K562 (cell line): ENCODE measurements at regions not wholly inside any gene's neighbourhood (a gene's known extent, or its start where the extent isn't known, plus 50 kb on each side); places are given as distances from the start of the nearest gene placed in this dataset.

Experiments used
- ATAC-seq: fragments of 200-7000 bp; cut with Tn5 transposase; 3 replicates; pipeline ENCODE4 v1.9.1; 2020; ENCODE audit warnings: moderate library complexity
- BruUV-seq: library from RNA; stranded (reverse); fragments of 400-500 nt; replicated peaks from 2 replicates; lab custom pipeline; 2021; lab: Mats Ljungman, UMichigan
- CTCF ChIA-PET: fragments of 300-600 bp; formaldehyde crosslinking; extraction: SDS; loops from one replicate; lab custom pipeline; 2021; ENCODE audit warnings: low intra/inter-chr PET ratio; lab: Yijun Ruan, JAX
- POLR2A ChIA-PET: fragments of 300-600, 350-650 bp; sonication (Branson Sonifier 250); formaldehyde crosslinking; extraction: SDS; loops from one replicate; lab custom pipeline; 2021; ENCODE audit warnings: antibody characterized with exemption, inconsistent platforms; lab: Yijun Ruan, JAX
- DNase-seq, 4 experiments: peaks; one replicate each; pipeline versions ENCODE4 v3.0.0 to v3.0.0-alpha.2; 2011 to 2018; ENCODE audit warnings: low spot score in 3 of 4, mixed read lengths in 3 of 4; ENCODE audit errors: extremely low read depth in 1 of 4
- FAIRE-seq: peaks from 2 replicates; lab custom pipeline; 2011; peaks lifted over from hg19 to GRCh38; lab: Jason Lieb, UNC
- H2AFZ ChIP-seq: 2 replicates; pipeline ENCODE4 v1.6.0; 2011; ENCODE audit warnings: low read depth, low read length, control low read depth, inconsistent platforms
- H3K27ac ChIP-seq: fragments of 200-600 bp; 3 replicates; pipeline ENCODE4 v1.8.0; 2011; ENCODE audit warnings: low read depth, mild to moderate bottlenecking, control low read depth, inconsistent platforms, low read length, moderate library complexity, mixed read lengths; ENCODE audit errors: extremely low read depth
- H3K27me3 ChIP-seq, 2 experiments: fragments of 300-600 bp in 1 of 2; 2 replicates in 1 of 2; 3 replicates in 1 of 2; pipeline versions ENCODE4 v1.6.0 to v1.8.0; 2011; ENCODE audit warnings: inconsistent platforms in 2 of 2, low read length in 2 of 2, mild to moderate bottlenecking in 1 of 2, mixed read lengths in 1 of 2, moderate library complexity in 1 of 2; ENCODE audit not compliant: control insufficient read depth in 2 of 2, insufficient read depth in 2 of 2
- H3K36me3 ChIP-seq: fragments of 300-600 bp; 3 replicates; pipeline ENCODE4 v1.8.0; 2011; ENCODE audit warnings: mild to moderate bottlenecking, low read length, inconsistent platforms; ENCODE audit not compliant: control insufficient read depth, insufficient read depth
- H3K4me1 ChIP-seq, 2 experiments: fragments of 200-600 bp in 1 of 2; replicated peaks in 1 of 2; 2 replicates in 1 of 2; 3 replicates in 1 of 2; pipeline versions ENCODE4 v1.5.1 to v1.8.0; 2011; ENCODE audit warnings: inconsistent platforms in 2 of 2, low read length in 2 of 2, mild to moderate bottlenecking in 1 of 2, mixed read lengths in 1 of 2, moderate library complexity in 1 of 2; ENCODE audit not compliant: control insufficient read depth in 2 of 2, insufficient read depth in 2 of 2
- H3K4me2 ChIP-seq: 2 replicates; pipeline ENCODE4 v1.6.1; 2011; ENCODE audit warnings: low read length, control low read depth, inconsistent platforms, mixed read lengths; ENCODE audit not compliant: insufficient read depth
- H3K4me3 ChIP-seq: fragments of 200-600 bp; sonication (generic), shearing (Covaris generic); 2 replicates; pipeline ENCODE4 v1.5.1; 2016; ENCODE audit warnings: control low read depth, inconsistent platforms
- H3K79me2 ChIP-seq: fragments of 200-600 bp; 3 replicates; pipeline ENCODE4 v1.8.0; 2011; ENCODE audit warnings: low read length, inconsistent platforms; ENCODE audit not compliant: control insufficient read depth, insufficient read depth
- H3K9ac ChIP-seq, 2 experiments: 2 replicates each; pipeline versions ENCODE4 v1.6.0 to v1.6.1; 2011; ENCODE audit warnings: low read depth in 2 of 2, low read length in 2 of 2, control low read depth in 1 of 2, inconsistent platforms in 1 of 2, mild to moderate bottlenecking in 1 of 2, mixed read lengths in 1 of 2; ENCODE audit not compliant: insufficient read depth in 1 of 2
- H3K9me1 ChIP-seq: one replicate; pipeline ENCODE4 v1.6.0; 2011; ENCODE audit warnings: inconsistent platforms, mild to moderate bottlenecking, low read length, moderate library complexity; ENCODE audit not compliant: control insufficient read depth, insufficient read depth
- H3K9me3 ChIP-seq: replicated peaks from 2 replicates; pipeline ENCODE4 v1.5.1; 2011; ENCODE audit warnings: low read depth, low read length, inconsistent platforms; ENCODE audit not compliant: control insufficient read depth, insufficient read depth
- H4K20me1 ChIP-seq: replicated peaks from 2 replicates; pipeline ENCODE4 v1.6.1; 2011; ENCODE audit warnings: low read length, inconsistent platforms, mixed read lengths; ENCODE audit not compliant: control insufficient read depth, insufficient read depth
- CBFA2T2 ChIP-seq: fragments of 450-650 bp; conservative IDR thresholded peaks from 2 replicates; pipeline ENCODE4 v1.6.1; 2017; ENCODE audit warnings: mild to moderate bottlenecking
- ESRRA ChIP-seq: fragments of 450-650 bp; IDR thresholded peaks from 2 replicates; pipeline ENCODE4 v1.6.1; 2014; ENCODE audit warnings: low read depth, mild to moderate bottlenecking, moderate library complexity, borderline replicate concordance
- GTF2F1 ChIP-seq: IDR thresholded peaks from 2 replicates; pipeline ENCODE4 v1.6.1; 2011; ENCODE audit warnings: low read depth, low read length, improper control_type of control experiment
- JUN ChIP-seq, 2 experiments: sonication (generic) in 1 of 2; formaldehyde crosslinking in 1 of 2; IDR thresholded peaks; 2 replicates each; pipeline versions ENCODE4 v1.6.1 to v1.8.0; 2012 to 2022; ENCODE audit warnings: borderline replicate concordance in 2 of 2, mild to moderate bottlenecking in 2 of 2, improper control_type of control experiment in 1 of 2, low read depth in 1 of 2, low read length in 1 of 2, missing genetic modification reagents in 1 of 2
- LARP7 ChIP-seq: fragments of 450-650 bp; IDR thresholded peaks from 2 replicates; pipeline ENCODE4 v1.6.1; 2016
- MED1 ChIP-seq: sonication (generic); formaldehyde crosslinking; IDR thresholded peaks from 2 replicates; pipeline ENCODE4 v1.8.1; 2023; ENCODE audit warnings: missing genetic modification reagents, borderline replicate concordance
- NELFE ChIP-seq: IDR thresholded peaks from 2 replicates; pipeline ENCODE4 v1.6.1; 2011; ENCODE audit warnings: mild to moderate bottlenecking; ENCODE audit not compliant: insufficient read depth, insufficient read length
- POLR3A ChIP-seq: IDR thresholded peaks from 2 replicates; pipeline ENCODE4 v1.6.1; 2011; ENCODE audit warnings: borderline replicate concordance, mild to moderate bottlenecking, moderate library complexity; ENCODE audit not compliant: insufficient read length, insufficient read depth; ENCODE audit errors: extremely low read depth
- SPI1 ChIP-seq: IDR thresholded peaks from 2 replicates; pipeline ENCODE4 v1.6.1; 2011; ENCODE audit warnings: low read depth, low read length, control low read depth, borderline replicate concordance
- WHSC1 ChIP-seq: IDR thresholded peaks from one replicate; pipeline ENCODE4 v1.6.1; 2012; ENCODE audit warnings: low read length, control low read depth, inconsistent platforms
- ZNF217 ChIP-seq: sonication (generic); formaldehyde crosslinking; IDR thresholded peaks from 2 replicates; pipeline ENCODE4 v1.8.0; 2022; ENCODE audit warnings: mild to moderate bottlenecking, missing genetic modification reagents
- ZNF584 ChIP-seq: fragments of 200-800 bp; sonication (Bioruptor generic); IDR thresholded peaks from 2 replicates; pipeline ENCODE4 v1.6.1; 2016; ENCODE audit warnings: low read depth, mild to moderate bottlenecking, missing genetic modification characterization, missing compliant biosample characterization
- WGBS: fragments of 100-300 bp; shearing (Covaris generic); methylation state at CpG from one replicate; pipeline ENCODE4 v1.1.6; 2016; ENCODE audit warnings: low coverage, mixed read lengths; ENCODE audit not compliant: insufficient coverage; ENCODE audit errors: missing lambda C conversion rate; 5-methylcytosine and 5-hydroxymethylcytosine counted together
- in situ Hi-C: fragments of 300-500 bp; cut with MboI; formaldehyde crosslinking; loops from 4 replicates; pipeline ENCODE4 v1.15.0; 2018; ENCODE audit warnings: inconsistent platforms, mixed read lengths
- intact Hi-C: fragments of 100-400 bp; cut with micrococcal nuclease; formaldehyde crosslinking; loops from 2 replicates; pipeline ENCODE4 v1.14.2; 2022

DNA sequence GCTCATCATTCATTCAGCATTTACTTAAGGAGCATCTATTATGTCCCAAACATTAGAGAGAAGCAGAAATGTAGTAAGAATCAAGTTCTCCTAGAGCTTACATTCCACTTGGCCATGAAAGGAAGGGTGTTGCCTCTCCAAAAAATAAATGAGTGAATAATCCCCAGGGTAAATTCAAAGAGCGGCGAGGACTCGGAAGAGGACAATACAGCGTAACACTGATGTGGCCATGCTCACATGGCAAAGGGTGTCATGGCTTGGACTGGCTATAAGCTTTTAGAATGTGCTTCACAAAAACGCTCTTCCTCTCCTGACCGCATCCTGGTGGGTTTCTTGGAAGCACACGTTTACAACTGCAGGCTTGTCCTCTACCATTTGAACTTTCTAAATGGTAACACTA, 290.2 kb downstream of the IRS2 start:
- H3K27me3 ChIP-seq, result no peaks in the 10 kb centered on the region
- H3K27ac ChIP-seq, result no peak overlapping the region
- DNase-seq (no peak), ATAC-seq (no peak), FAIRE-seq (no peak)
- no peaks in the 10 kb centered on the region for H3K9me3 ChIP-seq
- no peaks in the 10 kb centered on the region for H3K36me3 ChIP-seq
- in situ Hi-C loops (no loop called here), intact Hi-C loops (no loop called here)
- H3K4me1 ChIP-seq, result no peaks in the 10 kb centered on the region
- 0% methylated on average over 4 of the region's 7 CpGs for WGBS
- POLR2A ChIA-PET, result no interaction called here
- no peak overlapping the region for H2AFZ ChIP-seq
- CTCF ChIA-PET, result no interaction called here
- TF ChIP-seq LARP7, result no peak
- TF ChIP-seq GTF2F1, result no peak
- TF ChIP-seq MED1 (CRISPR knock-in tag), result no peak
- no peak for TF ChIP-seq ZNF584 (CRISPR knock-in tag)
- no peak for TF ChIP-seq CBFA2T2
- no peak for TF ChIP-seq WHSC1
- TF ChIP-seq ZNF217 (CRISPR knock-in tag), result no peak
- no peak for TF ChIP-seq NELFE
- no peak for TF ChIP-seq JUN (IDR thresholded peaks at IDR 0.05; ENCODE audit: borderline replicate concordance, low read depth, low read length)
- TF ChIP-seq JUN (CRISPR knock-in tag; IDR thresholded peaks at IDR 0.05; ENCODE audit: borderline replicate concordance), result no peak
- no peak for TF ChIP-seq POLR3A
- no peak for TF ChIP-seq ESRRA
- TF ChIP-seq SPI1, result no peak
- H3K4me2 ChIP-seq, result no peak overlapping the region
- no peaks in the 10 kb centered on the region for H4K20me1 ChIP-seq
- no peaks in the 10 kb centered on the region for H3K79me2 ChIP-seq
- no peak overlapping the region for H3K4me3 ChIP-seq
- H3K9me1 ChIP-seq, result no peaks in the 10 kb centered on the region
- H3K9ac ChIP-seq, result no peak overlapping the region
- BruUV-seq, result no TSS peak
